Naive B cell (primary cell): ENCODE measurements at regions not wholly inside any gene's neighbourhood (a gene's known extent, or its start where the extent isn't known, plus 50 kb on each side); places are given as distances from the start of the nearest gene placed in this dataset.
"Not testable (repeated sequence)": the region's sequence is repeated elsewhere in the genome, so short reads cannot be mapped to it uniquely, and the experiment has no call there.

ENCODE experiments used
- ATAC-seq, 2 donors: fragments of 150-1000 bp; cut with Tn5 transposase; 2 replicates each; pipeline ENCODE4 v1.10.0; 2021; ENCODE audit warnings: low read depth in 2 of 2, mild to moderate bottlenecking in 2 of 2, moderate library complexity in 2 of 2
- DNase-seq: peaks from one replicate; pipeline ENCODE4 v3.0.0; 2022
- H3K27ac Mint-ChIP-seq, 6 donors: one replicate each; pipeline ENCODE4 v1.8.0; 2020 to 2022; ENCODE audit warnings: mild to moderate bottlenecking in 6 of 6, mixed read lengths in 6 of 6, moderate library complexity in 5 of 6, inconsistent platforms in 2 of 6
- H3K27me3 Mint-ChIP-seq, 3 donors: one replicate each; pipeline ENCODE4 v1.8.0; 2021 to 2022; ENCODE audit warnings: mixed read lengths in 3 of 3, mild to moderate bottlenecking in 1 of 3
- H3K36me3 Mint-ChIP-seq, 2 donors: one replicate each; pipeline ENCODE4 v1.8.0; 2020 to 2022; ENCODE audit warnings: mixed read lengths in 2 of 2, inconsistent platforms in 1 of 2, mild to moderate bottlenecking in 1 of 2
- H3K4me1 Mint-ChIP-seq, 3 donors: one replicate each; pipeline ENCODE4 v1.8.0; 2020 to 2022; ENCODE audit warnings: mixed read lengths in 3 of 3, inconsistent platforms in 1 of 3, mild to moderate bottlenecking in 1 of 3, moderate library complexity in 1 of 3
- H3K4me3 Mint-ChIP-seq, 8 donors: one replicate each; pipeline ENCODE4 v1.8.0; 2020 to 2022; ENCODE audit warnings: mild to moderate bottlenecking in 8 of 8, mixed read lengths in 8 of 8, moderate library complexity in 8 of 8, inconsistent platforms in 2 of 8
- H3K9me3 Mint-ChIP-seq, 7 donors: one replicate each; pipeline ENCODE4 v1.8.0; 2020 to 2022; ENCODE audit warnings: mixed read lengths in 7 of 7, mild to moderate bottlenecking in 5 of 7, inconsistent platforms in 2 of 7, moderate library complexity in 1 of 7

- no peak overlapping the region for H3K27ac Mint-ChIP-seq
- H3K36me3 Mint-ChIP-seq = no peaks in the 10 kb centered on the region
- ATAC-seq (no peak), DNase-seq (no peak)
- H3K27me3 Mint-ChIP-seq = no peaks in the 10 kb centered on the region
- no peak overlapping the region for H3K4me3 Mint-ChIP-seq
- no peaks in the 10 kb centered on the region for H3K4me1 Mint-ChIP-seq
- peaks cover 0 to 9% (median 0%) of the 10 kb centered on the region in 7 donors for H3K9me3 Mint-ChIP-seq
These were observed 544.0 kb upstream of the FAM98A start for GRCh38 chr2:34143149-34143548.

DNA sequence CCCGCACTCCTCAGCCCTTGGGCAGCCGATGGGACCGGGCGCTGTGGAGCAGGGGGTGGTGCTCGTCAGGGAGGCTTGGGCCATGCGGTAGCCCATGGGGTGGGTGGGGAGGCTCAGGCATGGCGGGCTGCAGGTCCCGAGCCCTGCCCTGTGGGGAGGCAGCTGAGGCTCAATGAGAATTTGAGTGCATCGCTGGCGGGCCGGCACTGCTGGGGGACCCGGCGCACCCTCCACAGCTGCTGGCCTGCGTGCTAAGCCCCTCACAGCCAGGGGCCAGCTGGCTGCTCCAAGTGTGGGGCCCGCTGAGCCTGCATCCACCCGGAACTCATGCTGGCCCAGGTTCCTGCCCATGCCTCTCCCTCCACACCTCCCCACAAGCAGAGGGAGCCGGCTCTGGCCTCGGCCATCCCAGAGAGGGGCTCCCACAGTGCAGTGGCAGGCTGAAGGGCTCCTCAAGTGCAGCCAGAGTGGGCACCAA lies 543.5 kb upstream of the FAM98A start:
- not testable (repeated sequence) for DNase-seq, H3K9me3 Mint-ChIP-seq, H3K4me1 Mint-ChIP-seq, H3K36me3 Mint-ChIP-seq, H3K27ac Mint-ChIP-seq, ATAC-seq, H3K27me3 Mint-ChIP-seq, H3K4me3 Mint-ChIP-seq

GRCh38 chr2:34133065-34133464 lies 534.0 kb upstream of the FAM98A start:
- ATAC-seq, H3K4me1 Mint-ChIP-seq, H3K36me3 Mint-ChIP-seq, DNase-seq, H3K4me3 Mint-ChIP-seq, H3K27me3 Mint-ChIP-seq, H3K27ac Mint-ChIP-seq: not testable (repeated sequence)
- H3K9me3 Mint-ChIP-seq = peaks cover 0 to 19% (median 4%) of the 10 kb centered on the region in 7 donors

- Mint-ChIP-seq H3K36me3 (no peaks in the 10 kb centered on the region), H3K27me3 (no peaks in the 10 kb centered on the region), H3K4me1 (no peaks in the 10 kb centered on the region), H3K27ac (no peak overlapping the region), H3K9me3 (peaks cover 0 to 8% (median 3%) of the 10 kb centered on the region in 7 donors), H3K4me3 (no peak overlapping the region)
- ATAC-seq (no peak), DNase-seq (no peak)
These were observed 527.2 kb upstream of the FAM98A start for GRCh38 chr2:34126279-34126678.

- Mint-ChIP-seq H3K27me3 (no peaks in the 10 kb centered on the region), H3K9me3 (peaks cover 0 to 8% (median 2%) of the 10 kb centered on the region in 7 donors), H3K27ac (no peak overlapping the region), H3K4me1 (no peaks in the 10 kb centered on the region), H3K36me3 (no peaks in the 10 kb centered on the region), H3K4me3 (no peak overlapping the region)
- DNase-seq (no peak), ATAC-seq (no peak)
These were observed 525.1 kb upstream of the FAM98A start for GRCh38 chr2:34123996-34124785.

DNA sequence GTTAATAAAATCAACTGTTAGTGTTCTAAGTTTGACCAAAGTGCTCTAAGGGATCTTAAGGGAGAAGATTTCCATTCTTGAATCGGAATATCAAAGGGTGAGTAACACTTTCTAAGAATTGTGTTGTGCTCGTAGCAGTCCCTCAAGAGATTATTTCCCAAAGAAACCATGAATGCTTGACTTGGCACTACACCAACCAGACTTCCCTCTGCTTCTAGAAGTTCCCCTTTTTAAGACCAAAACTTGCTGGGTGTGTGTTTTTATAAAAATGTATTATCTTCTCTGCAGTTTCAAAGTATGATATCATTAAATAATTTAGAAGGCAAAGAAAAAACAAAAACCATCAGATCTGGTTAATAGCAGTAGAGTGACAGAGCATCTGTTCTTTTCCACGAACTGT lies 522.0 kb upstream of the FAM98A start:
- Mint-ChIP-seq H3K36me3 (no peaks in the 10 kb centered on the region), H3K9me3 (peaks cover 0 to 8% (median 0%) of the 10 kb centered on the region in 7 donors), H3K27ac (no peak overlapping the region), H3K27me3 (no peaks in the 10 kb centered on the region), H3K4me3 (no peak overlapping the region), H3K4me1 (no peaks in the 10 kb centered on the region)
- no peak for DNase-seq
- no peak for ATAC-seq

DNA sequence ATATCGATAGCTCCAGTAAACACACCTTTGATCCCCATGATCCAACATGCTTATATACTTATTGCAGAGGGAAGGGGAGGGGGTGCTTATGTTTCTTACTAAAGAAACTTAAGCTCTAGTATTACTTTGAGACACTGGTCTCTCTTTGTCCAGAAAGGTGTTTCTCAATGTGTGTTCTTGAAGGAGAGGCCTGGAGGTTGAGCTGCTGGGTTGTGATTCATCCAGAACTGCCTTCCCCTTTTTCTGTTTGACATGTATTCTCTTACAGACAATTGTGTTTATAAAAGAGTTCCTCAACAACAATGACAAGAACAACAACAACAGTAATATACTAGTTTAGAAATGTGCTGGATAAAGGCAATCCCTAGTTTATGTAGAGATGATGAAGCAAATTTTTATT lies 516.0 kb upstream of the FAM98A start:
- no peaks in the 10 kb centered on the region for H3K4me1 Mint-ChIP-seq
- no peak overlapping the region for H3K4me3 Mint-ChIP-seq
- no peaks in the 10 kb centered on the region for H3K27me3 Mint-ChIP-seq
- no peaks in the 10 kb centered on the region for H3K36me3 Mint-ChIP-seq
- DNase-seq = no peak
- no peak for ATAC-seq
- H3K9me3 Mint-ChIP-seq = peaks cover 0 to 5% (median 0%) of the 10 kb centered on the region in 7 donors
- no peak overlapping the region for H3K27ac Mint-ChIP-seq

DNA sequence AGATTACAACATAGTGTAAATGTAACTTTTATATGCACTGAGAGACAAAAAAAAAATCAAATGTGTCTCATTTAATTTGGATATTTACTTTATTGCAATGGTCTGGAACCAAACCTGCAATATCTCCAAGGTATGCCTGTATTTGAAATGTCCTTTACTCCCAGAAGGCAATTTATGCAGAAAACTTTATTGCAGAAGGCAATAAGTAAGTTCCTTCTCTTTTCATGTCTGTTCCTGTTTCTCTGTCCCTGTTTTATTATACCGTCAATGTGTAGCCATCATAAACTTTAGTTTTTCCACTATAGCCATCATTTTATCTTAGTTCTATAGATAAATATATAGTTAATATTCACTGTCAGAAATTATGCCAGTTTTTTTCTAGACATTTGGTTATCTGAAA lies 513.1 kb upstream of the FAM98A start:
- ATAC-seq (no peak), DNase-seq (no peak)
- no peaks in the 10 kb centered on the region for H3K4me1 Mint-ChIP-seq
- H3K27me3 Mint-ChIP-seq = no peaks in the 10 kb centered on the region
- H3K4me3 Mint-ChIP-seq = no peak overlapping the region
- H3K36me3 Mint-ChIP-seq = no peaks in the 10 kb centered on the region
- H3K27ac Mint-ChIP-seq = no peak overlapping the region
- H3K9me3 Mint-ChIP-seq = peaks cover 0 to 5% (median 0%) of the 10 kb centered on the region in 7 donors

- ATAC-seq = no peak
- no peak overlapping the region for H3K27ac Mint-ChIP-seq
- H3K9me3 Mint-ChIP-seq = peaks cover 0 to 5% (median 0%) of the 10 kb centered on the region in 7 donors
- no peak for DNase-seq
- H3K36me3 Mint-ChIP-seq = no peaks in the 10 kb centered on the region
- H3K27me3 Mint-ChIP-seq = no peaks in the 10 kb centered on the region
- H3K4me3 Mint-ChIP-seq = no peak overlapping the region
- H3K4me1 Mint-ChIP-seq = no peaks in the 10 kb centered on the region
These were observed 511.3 kb upstream of the FAM98A start for GRCh38 chr2:34110392-34110791.

GRCh38 chr2:34107811-34108210 lies 508.7 kb upstream of the FAM98A start:
- Mint-ChIP-seq H3K4me1 (no peaks in the 10 kb centered on the region), H3K9me3 (no peaks in the 10 kb centered on the region), H3K36me3 (no peaks in the 10 kb centered on the region), H3K4me3 (no peak overlapping the region), H3K27me3 (no peaks in the 10 kb centered on the region), H3K27ac (no peak overlapping the region)
- DNase-seq (no peak), ATAC-seq (no peak)

DNA sequence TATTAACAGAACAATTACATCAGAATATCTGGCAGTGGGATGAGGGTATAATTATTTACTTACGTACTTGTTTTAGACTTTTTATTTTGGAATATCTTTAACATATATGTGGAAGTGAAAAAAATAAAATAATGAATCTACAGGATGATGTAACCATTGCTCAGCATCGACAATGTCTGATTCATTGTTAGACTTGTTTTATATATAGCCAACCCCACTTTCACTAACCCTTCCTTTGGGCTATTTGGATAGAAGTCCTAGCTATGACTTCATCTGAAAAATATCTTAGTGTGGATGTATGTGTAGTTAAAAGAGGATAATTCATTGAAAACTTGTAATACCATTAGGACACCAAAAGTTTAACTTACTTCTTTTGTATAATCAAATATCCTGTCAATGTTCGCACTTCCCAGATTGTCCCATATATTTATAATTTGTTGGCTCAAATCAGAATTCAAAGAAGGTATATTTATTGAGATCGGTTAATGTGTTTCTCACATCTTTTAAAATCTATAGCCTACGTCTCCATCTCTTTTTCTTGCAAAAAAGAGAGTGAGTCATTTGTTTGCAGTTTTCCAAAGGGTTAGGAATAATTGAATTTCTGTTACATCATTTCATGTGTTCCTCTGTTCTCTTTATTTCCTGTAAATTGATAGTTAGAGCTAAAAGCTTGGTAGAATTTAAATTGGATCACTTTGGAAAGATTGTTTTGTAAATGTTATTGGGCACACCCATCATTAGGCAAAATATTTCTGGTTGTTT lies 506.1 kb upstream of the FAM98A start:
- ATAC-seq = no peak
- no peaks in the 10 kb centered on the region for H3K27me3 Mint-ChIP-seq
- no peak overlapping the region for H3K4me3 Mint-ChIP-seq
- no peaks in the 10 kb centered on the region for H3K9me3 Mint-ChIP-seq
- no peaks in the 10 kb centered on the region for H3K36me3 Mint-ChIP-seq
- no peak overlapping the region for H3K27ac Mint-ChIP-seq
- no peaks in the 10 kb centered on the region for H3K4me1 Mint-ChIP-seq
- no peak for DNase-seq

GRCh38 chr2:34104601-34105000 lies 505.5 kb upstream of the FAM98A start:
- DNase-seq (no peak), ATAC-seq (no peak)
- Mint-ChIP-seq H3K4me1 (no peaks in the 10 kb centered on the region), H3K27ac (no peak overlapping the region), H3K27me3 (no peaks in the 10 kb centered on the region), H3K4me3 (no peak overlapping the region), H3K9me3 (no peaks in the 10 kb centered on the region), H3K36me3 (no peaks in the 10 kb centered on the region)

DNA sequence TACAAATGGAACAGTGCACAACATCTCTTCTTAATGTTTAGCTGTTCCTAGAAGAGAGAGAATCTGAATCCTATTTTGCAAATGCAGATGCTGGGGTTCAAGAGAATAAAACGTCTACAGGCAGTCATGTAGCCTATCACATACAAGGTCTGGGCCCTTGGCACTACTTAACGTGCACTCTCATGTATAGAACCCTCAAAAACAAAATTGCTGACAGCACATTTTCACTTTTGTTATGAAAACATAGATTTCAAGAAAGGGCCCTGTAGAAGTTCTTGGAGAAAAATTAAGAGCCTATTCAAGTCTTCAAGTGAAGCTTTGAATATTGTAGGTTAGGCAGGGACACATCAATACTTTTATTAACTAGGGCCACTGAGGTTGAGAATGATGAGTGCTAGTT lies 504.3 kb upstream of the FAM98A start:
- Mint-ChIP-seq H3K4me3 (no peak overlapping the region), H3K4me1 (no peaks in the 10 kb centered on the region), H3K27ac (no peak overlapping the region), H3K36me3 (no peaks in the 10 kb centered on the region), H3K9me3 (no peaks in the 10 kb centered on the region), H3K27me3 (peaks cover 0 to under 1% (median 0%) of the 10 kb centered on the region in 3 donors)
- DNase-seq (no peak), ATAC-seq (no peak)

DNA sequence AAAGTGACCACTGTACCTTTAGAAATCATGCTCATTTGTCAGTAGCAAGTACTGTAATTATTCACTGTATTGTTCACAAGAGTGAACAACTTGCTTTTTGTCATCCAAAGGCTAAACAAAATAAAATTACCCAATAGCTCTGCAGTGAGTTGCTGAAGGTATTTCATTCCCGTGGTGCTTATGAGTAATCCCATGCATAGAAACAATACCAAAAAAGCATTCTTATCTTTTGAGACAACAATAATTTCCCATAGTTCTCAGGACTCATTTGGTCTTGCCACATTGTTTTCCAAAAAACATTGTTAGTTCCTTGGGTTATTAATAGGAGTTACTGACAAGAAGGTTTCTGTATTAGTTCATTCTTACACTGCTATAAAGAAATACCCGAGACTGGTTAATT lies 503.2 kb upstream of the FAM98A start:
- Mint-ChIP-seq H3K4me3 (no peak overlapping the region), H3K9me3 (no peaks in the 10 kb centered on the region), H3K27ac (no peak overlapping the region), H3K36me3 (no peaks in the 10 kb centered on the region), H3K27me3 (peaks cover 0 to 8% (median 0%) of the 10 kb centered on the region in 3 donors), H3K4me1 (no peaks in the 10 kb centered on the region)
- no peak for ATAC-seq
- DNase-seq = no peak
